PC-9 (cell line): ENCODE measurements at regions not wholly inside any gene's neighbourhood (a gene's known extent, or its start where the extent isn't known, plus 50 kb on each side); places are given as distances from the start of the nearest gene placed in this dataset.

Source experiments
- BruUV-seq: library from RNA; stranded (reverse); fragments of 400-500 nt; replicated peaks from 2 replicates; lab custom pipeline; 2021; lab: Mats Ljungman, UMichigan
- CTCF ChIA-PET: fragments of 300-600 bp; sonication (Branson Sonifier 250); formaldehyde crosslinking; loops from one replicate; lab custom pipeline; 2022; ENCODE audit warnings: antibody characterized with exemption; lab: Charles Lee
- POLR2A ChIA-PET: fragments of 300-600 bp; sonication (Branson Sonifier 250); formaldehyde crosslinking; loops from one replicate; lab custom pipeline; 2022; ENCODE audit warnings: antibody characterized with exemption; ENCODE audit not compliant: unreplicated experiment; lab: Charles Lee
- DNase-seq, 2 experiments: peaks; one replicate each; pipeline versions ENCODE4 v3.0.0 to v3.0.0-alpha.2; 2015 to 2022; ENCODE audit warnings: mixed read lengths in 1 of 2
- H2AFZ ChIP-seq: fragments of 200-600 bp; sonication (generic); 2 replicates; pipeline ENCODE4 v1.8.1; 2017; ENCODE audit warnings: antibody characterized with exemption
- H3F3A ChIP-seq: fragments of 200-600 bp; sonication (generic); 2 replicates; pipeline ENCODE4 v1.8.1; 2017; ENCODE audit warnings: antibody characterized with exemption, mild to moderate bottlenecking, low read depth; ENCODE audit not compliant: insufficient read depth
- H3K27ac ChIP-seq: fragments of 200-600 bp; sonication (generic); 2 replicates; pipeline ENCODE4 v1.6.1; 2016; ENCODE audit warnings: mixed run types
- H3K27me3 ChIP-seq: fragments of 200-600 bp; sonication (generic); 2 replicates; pipeline ENCODE4 v1.6.1; 2016; ENCODE audit warnings: low read depth, mixed run types; ENCODE audit not compliant: insufficient read depth
- H3K36me3 ChIP-seq: fragments of 200-600 bp; sonication (generic); 2 replicates; pipeline ENCODE4 v1.6.1; 2016; ENCODE audit warnings: low read depth, mixed run types
- H3K4me1 ChIP-seq: fragments of 200-600 bp; sonication (generic); replicated peaks from 2 replicates; pipeline ENCODE4 v1.6.1; 2016; ENCODE audit warnings: mixed run types; ENCODE audit not compliant: insufficient read depth
- H3K4me2 ChIP-seq: fragments of 200-600 bp; sonication (generic); 2 replicates; pipeline ENCODE4 v1.6.1; 2017; ENCODE audit warnings: mixed run types
- H3K4me3 ChIP-seq: fragments of 200-600 bp; sonication (generic); 2 replicates; pipeline ENCODE4 v1.6.1; 2016; ENCODE audit warnings: mixed run types
- H3K79me2 ChIP-seq: fragments of 200-600 bp; sonication (generic); 2 replicates; pipeline ENCODE4 v1.6.1; 2017; ENCODE audit warnings: low read depth, mixed run types
- H3K9me2 ChIP-seq: fragments of 200-600 bp; sonication (generic); 2 replicates; pipeline ENCODE4 v1.8.1; 2017; ENCODE audit warnings: mild to moderate bottlenecking; ENCODE audit not compliant: insufficient read depth
- H3K9me3 ChIP-seq: fragments of 200-600 bp; sonication (generic); 2 replicates; pipeline ENCODE4 v1.8.1; 2016; ENCODE audit warnings: low read depth; ENCODE audit not compliant: insufficient read depth
- H4K20me1 ChIP-seq: fragments of 200-600 bp; sonication (generic); 2 replicates; pipeline ENCODE4 v1.8.1; 2017; ENCODE audit not compliant: insufficient read depth
- CTCF ChIP-seq: fragments of 200-600 bp; sonication (generic); conservative IDR thresholded peaks from 2 replicates; pipeline ENCODE4 v1.6.1; 2017; ENCODE audit warnings: mixed run types, antibody characterized with exemption, mild to moderate bottlenecking, moderate library complexity
- EZH2 ChIP-seq: fragments of 200-600 bp; sonication (generic); IDR thresholded peaks from 2 replicates; pipeline ENCODE4 v1.8.0; 2017; ENCODE audit warnings: antibody characterized with exemption, low read depth
- intact Hi-C: fragments of 100-400 bp; cut with micrococcal nuclease; formaldehyde crosslinking; loops from one replicate; pipeline ENCODE4 v1.10.0; 2022; ENCODE audit not compliant: unreplicated experiment

DNA sequence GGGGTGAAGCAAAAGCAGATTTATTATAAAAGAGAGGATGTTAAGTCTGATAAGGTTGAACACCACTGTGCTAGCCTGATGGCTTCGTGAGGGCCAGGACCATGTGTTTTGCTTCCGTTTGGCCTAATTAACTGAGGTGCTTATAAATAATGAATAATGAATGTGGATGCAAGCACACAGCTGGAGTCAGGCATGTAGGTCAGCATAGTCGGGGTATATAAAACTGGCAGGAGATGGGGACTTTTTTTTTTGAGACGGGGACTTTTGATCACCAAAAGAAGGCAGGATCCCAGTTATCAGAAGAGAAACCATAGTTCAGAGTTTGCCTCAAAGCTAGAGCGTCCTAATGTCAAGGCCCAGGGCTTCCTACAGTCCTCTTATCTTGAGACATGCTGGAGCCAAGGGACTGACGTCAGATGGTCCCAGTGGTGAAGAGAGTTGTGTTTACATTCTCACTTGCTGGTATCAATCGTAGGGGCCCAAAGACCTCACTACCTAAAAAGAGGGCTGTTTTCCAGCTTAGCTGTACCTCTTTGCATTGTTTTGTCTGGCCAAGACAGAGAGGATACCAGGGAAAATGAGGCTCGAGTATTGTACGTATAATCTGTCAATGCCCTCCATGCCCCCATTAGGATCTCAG is 50.4 kb downstream of the RTL9 start:
- Histone ChIP-seq H3K9me3 (no peaks in the 10 kb centered on the region), H3K9me2 (no peaks in the 10 kb centered on the region), H3K36me3 (no peaks in the 10 kb centered on the region), H3K4me2 (no peak overlapping the region), H3K27ac (no peak overlapping the region), H3F3A (peaks cover 19% of the 10 kb centered on the region; the same call in 1 of the 2 replicates), H2AFZ (no peak overlapping the region), H3K27me3 (no peaks in the 10 kb centered on the region), H3K4me3 (no peak overlapping the region), H3K4me1 (peaks cover 36% of the 10 kb centered on the region), H4K20me1 (no peaks in the 10 kb centered on the region), H3K79me2 (no peaks in the 10 kb centered on the region)
- TF ChIP-seq EZH2 (no peak), CTCF (no peak)
- no TSS peak for BruUV-seq
- POLR2A ChIA-PET = no interaction called here
- intact Hi-C loops = loop anchor here (1.0 to 5.0 kb wide), 3 partner anchors 63 to 322 kb away; a partner anchor contains a TSS
- DNase-seq = no peak
- CTCF ChIA-PET = interaction anchor here (0.6 to 1.9 kb wide), 8 partner anchors 10 to 322 kb away, joined by 3 to 6 read pairs (median 3); no protein-coding TSS in a partner anchor

DNA sequence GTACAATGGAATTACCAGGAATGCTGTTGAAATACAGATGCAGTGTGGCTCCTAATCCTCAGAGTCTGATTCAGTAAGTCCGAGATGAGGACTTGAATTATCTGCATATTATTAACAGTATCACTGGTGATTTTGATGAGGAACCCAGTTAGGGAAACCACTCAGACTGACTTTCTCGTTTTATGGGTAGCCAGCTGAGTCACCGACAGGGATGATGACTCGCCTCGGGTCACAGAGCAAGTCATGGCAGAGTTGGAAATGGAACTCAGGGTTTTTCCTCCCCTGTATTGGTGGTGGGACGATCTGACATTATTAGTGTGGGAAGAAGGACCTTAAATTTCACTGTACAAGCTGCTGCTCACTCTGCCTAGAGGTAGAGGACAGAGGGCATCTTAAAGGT is 51.3 kb downstream of the RTL9 start:
- Histone ChIP-seq H3F3A (peaks cover 21% of the 10 kb centered on the region), H3K4me1 (peaks cover 32% of the 10 kb centered on the region), H3K4me3 (no peak overlapping the region), H3K36me3 (no peaks in the 10 kb centered on the region), H3K4me2 (peak overlapping the region; percentile 22; the same call in 1 of the 2 replicates), H3K79me2 (no peaks in the 10 kb centered on the region), H4K20me1 (no peaks in the 10 kb centered on the region), H2AFZ (0 out of 2 replicates have a peak overlapping the region, but pooled peaks have one; percentile 22), H3K9me2 (no peaks in the 10 kb centered on the region), H3K27me3 (no peaks in the 10 kb centered on the region), H3K9me3 (no peaks in the 10 kb centered on the region), H3K27ac (no peak overlapping the region)
- intact Hi-C loops = loop anchor here (5.0 kb wide), 4 partner anchors 323 to 923 kb away; partner anchors contain the start of gene ACSL4
- ChIA-PET CTCF (interaction anchor here (0.7 to 1.9 kb wide), 5 partner anchors 9 to 323 kb away, joined by 3 to 7 read pairs (median 4); no protein-coding TSS in a partner anchor), POLR2A (interaction anchor here (0.8 kb wide), 1 partner anchor 691 kb away, joined by 5 read pairs; no protein-coding TSS in a partner anchor)
- TF ChIP-seq EZH2 (no peak), CTCF (no peak)
- peak in 1 of 2 experiments; percentile 60 for DNase-seq
- no TSS peak for BruUV-seq

DNA sequence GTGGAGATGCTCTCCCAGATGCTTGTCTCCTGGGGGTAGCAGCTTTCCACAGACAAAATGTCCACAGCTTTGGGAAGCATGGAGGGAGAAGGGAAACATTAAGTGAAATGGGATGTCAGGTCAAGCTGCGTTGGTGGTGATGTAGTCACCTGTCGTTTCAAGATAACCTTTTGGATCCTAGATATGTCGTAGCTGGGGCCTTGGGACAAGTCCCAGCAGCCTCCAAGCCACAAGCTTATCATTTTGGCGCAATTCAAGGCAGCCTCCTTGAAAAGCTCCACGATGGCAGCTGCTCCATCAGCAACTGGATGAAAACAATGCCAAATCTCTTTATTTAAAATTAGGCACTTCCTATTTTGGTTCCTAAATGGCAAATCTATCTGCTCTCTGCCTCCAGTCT is 52.0 kb downstream of the RTL9 start:
- Histone ChIP-seq H3K9me3 (no peaks in the 10 kb centered on the region), H3K79me2 (no peaks in the 10 kb centered on the region), H3K9me2 (no peaks in the 10 kb centered on the region), H3F3A (peaks cover 21% of the 10 kb centered on the region), H3K4me2 (no peak overlapping the region), H4K20me1 (no peaks in the 10 kb centered on the region), H2AFZ (0 out of 2 replicates have a peak overlapping the region, but pooled peaks have one; percentile 22), H3K4me1 (peaks cover 37% of the 10 kb centered on the region), H3K36me3 (no peaks in the 10 kb centered on the region), H3K27ac (no peak overlapping the region), H3K27me3 (no peaks in the 10 kb centered on the region), H3K4me3 (no peak overlapping the region)
- TF ChIP-seq CTCF (no peak), EZH2 (no peak)
- intact Hi-C loops = loop anchor here (5.0 kb wide), 3 partner anchors 503 to 923 kb away; partner anchors contain the start of gene ACSL4
- ChIA-PET CTCF (interaction anchor here (0.6 to 3.1 kb wide), 8 partner anchors 8 to 346 kb away, joined by 3 to 12 read pairs (median 4); no protein-coding TSS in a partner anchor), POLR2A (interaction anchor here (0.7 to 0.8 kb wide), 2 partner anchors 324 to 691 kb away, joined by 4 to 5 read pairs; no protein-coding TSS in a partner anchor)
- no peak for DNase-seq
- no TSS peak for BruUV-seq
